GM18517 (cell line): ENCODE measurements at regions not wholly inside any gene's neighbourhood (a gene's known extent, or its start where the extent isn't known, plus 50 kb on each side); places are given as distances from the start of the nearest gene placed in this dataset.
"Not testable (repeated sequence)": the region's sequence is repeated elsewhere in the genome, so short reads cannot be mapped to it uniquely, and the experiment has no call there.

Source experiments
- ATAC-seq: cut with Tn5 transposase; IDR thresholded peaks from one replicate; pipeline ENCODE4 v1.9.1; 2021; ENCODE audit warnings: mild to moderate bottlenecking, moderate library complexity; ENCODE audit not compliant: unreplicated experiment

GRCh38 chr7:125848157-125848556 is 918.5 kb upstream of the POT1 start:
- ATAC-seq: no peak

GRCh38 chr7:125847692-125848091 is 918.1 kb upstream of the POT1 start:
- no peak for ATAC-seq

- ATAC-seq: no peak
Observed at GRCh38 chr7:125847055-125847454, 917.4 kb upstream of the POT1 start.

- ATAC-seq: no peak
Observed at GRCh38 chr7:125845686-125846085, 916.1 kb upstream of the POT1 start.

GRCh38 chr7:125834421-125834820 is 904.8 kb upstream of the POT1 start:
- ATAC-seq: no peak

GRCh38 chr7:125833839-125834238 is 904.2 kb upstream of the POT1 start:
- ATAC-seq: no peak

GRCh38 chr7:125830743-125831142 is 901.1 kb upstream of the POT1 start:
- ATAC-seq: no peak

GRCh38 chr7:125828153-125828700 is 898.6 kb upstream of the POT1 start:
- ATAC-seq: no peak

- no peak for ATAC-seq
Observed at GRCh38 chr7:125823538-125823937, 893.9 kb upstream of the POT1 start.

GRCh38 chr7:125820495-125820894 is 890.9 kb upstream of the POT1 start:
- ATAC-seq: no peak

GRCh38 chr7:125814100-125814499 is 884.5 kb upstream of the POT1 start:
- no peak for ATAC-seq

- ATAC-seq: not testable (repeated sequence)
Observed at GRCh38 chr7:125806491-125806890, 876.9 kb upstream of the POT1 start.

- no peak for ATAC-seq
Observed at GRCh38 chr7:125804273-125804672, 874.6 kb upstream of the POT1 start.

- ATAC-seq: no peak
Observed at GRCh38 chr7:125780153-125780552, 850.5 kb upstream of the POT1 start.

- ATAC-seq: no peak
Observed at GRCh38 chr7:125775317-125775716, 845.7 kb upstream of the POT1 start.

GRCh38 chr7:125773113-125773785 is 843.6 kb upstream of the POT1 start:
- no peak for ATAC-seq

GRCh38 chr7:125747966-125748365 is 818.3 kb upstream of the POT1 start:
- ATAC-seq: no peak

GRCh38 chr7:125746510-125746909 is 816.9 kb upstream of the POT1 start:
- ATAC-seq: no peak

- ATAC-seq: no peak
Observed at GRCh38 chr7:125727215-125727614, 797.6 kb upstream of the POT1 start.

GRCh38 chr7:125695626-125696025 is 766.0 kb upstream of the POT1 start:
- ATAC-seq: no peak

- ATAC-seq: no peak
Observed at GRCh38 chr7:125683156-125683555, 753.5 kb upstream of the POT1 start.

- peak; percentile 56 for ATAC-seq
Observed at GRCh38 chr7:125681508-125681907, 751.9 kb upstream of the POT1 start.

GRCh38 chr7:125678771-125679170 is 749.1 kb upstream of the POT1 start:
- no peak for ATAC-seq
